Liver (tissue), 7 donors: ENCODE measurements at regions not wholly inside any gene's neighbourhood (a gene's known extent, or its start where the extent isn't known, plus 50 kb on each side); places are given as distances from the start of the nearest gene placed in this dataset.

Experiments
- DNase-seq: peaks from one replicate; pipeline ENCODE4 v3.0.0-alpha.2; 2017; ENCODE audit warnings: low spot score
- H3K27ac ChIP-seq, 2 donors: one replicate each; pipeline ENCODE4 v1.7.0; 2013; ENCODE audit warnings: inconsistent platforms in 2 of 2, low read length in 2 of 2, control low read depth in 1 of 2, low read depth in 1 of 2, mild to moderate bottlenecking in 1 of 2
- H3K27me3 ChIP-seq, 4 donors: one replicate each; pipeline versions ENCODE4 v1.6.1 to v1.7.0; 2013; ENCODE audit warnings: low read length in 3 of 4, inconsistent platforms in 1 of 4, mild to moderate bottlenecking in 1 of 4, moderate library complexity in 1 of 4; ENCODE audit not compliant: control insufficient read depth in 4 of 4, insufficient read depth in 4 of 4
- H3K36me3 ChIP-seq, 4 donors: one replicate each; pipeline versions ENCODE4 v1.6.1 to v1.7.0; 2013; ENCODE audit warnings: low read length in 3 of 4, mild to moderate bottlenecking in 3 of 4, low read depth in 1 of 4, moderate library complexity in 1 of 4; ENCODE audit not compliant: control insufficient read depth in 4 of 4, insufficient read depth in 3 of 4
- H3K4me1 ChIP-seq, 4 donors: one replicate each; pipeline versions ENCODE4 v1.6.1 to v1.7.0; 2013; ENCODE audit warnings: low read length in 3 of 4, mild to moderate bottlenecking in 3 of 4, moderate library complexity in 1 of 4; ENCODE audit not compliant: control insufficient read depth in 4 of 4, insufficient read depth in 4 of 4
- H3K4me3 ChIP-seq, 3 donors: one replicate each; pipeline versions ENCODE4 v1.6.1 to v1.7.0; 2013; ENCODE audit warnings: low read length in 3 of 3, control low read depth in 1 of 3, low read depth in 1 of 3, mild to moderate bottlenecking in 1 of 3
- H3K9ac ChIP-seq, 2 donors: one replicate each; pipeline ENCODE4 v1.7.0; 2013; ENCODE audit warnings: low read length in 2 of 2, mild to moderate bottlenecking in 2 of 2, moderate library complexity in 2 of 2, control low read depth in 1 of 2, low read depth in 1 of 2
- H3K9me3 ChIP-seq, 4 donors: one replicate each; pipeline versions ENCODE4 v1.6.1 to v1.7.0; 2013; ENCODE audit warnings: low read length in 3 of 4; ENCODE audit not compliant: control insufficient read depth in 4 of 4
- FOXA1 ChIP-seq: IDR thresholded peaks from 2 replicates; pipeline ENCODE4 v1.6.1; 2016; ENCODE audit warnings: antibody characterized with exemption
- FOXA2 ChIP-seq: IDR thresholded peaks from 2 replicates; pipeline ENCODE4 v1.6.1; 2016; ENCODE audit warnings: antibody characterized with exemption
- GABPA ChIP-seq, 2 donors: IDR thresholded peaks in 1 of 2; conservative IDR thresholded peaks in 1 of 2; 2 replicates each; pipeline ENCODE4 v1.6.1; 2016; ENCODE audit warnings: antibody characterized with exemption in 2 of 2, mild to moderate bottlenecking in 1 of 2, moderate library complexity in 1 of 2
- HNF4G ChIP-seq: IDR thresholded peaks from 2 replicates; pipeline ENCODE4 v1.6.1; 2016; ENCODE audit warnings: antibody characterized with exemption
- NR2F2 ChIP-seq: IDR thresholded peaks from 2 replicates; pipeline ENCODE4 v1.6.1; 2016; ENCODE audit warnings: antibody characterized with exemption
- RAD21 ChIP-seq, 2 donors: IDR thresholded peaks; 2 replicates each; pipeline ENCODE4 v1.6.1; 2016; ENCODE audit warnings: antibody characterized with exemption in 2 of 2, mild to moderate bottlenecking in 2 of 2
- RXRA ChIP-seq, 2 donors: IDR thresholded peaks; 2 replicates each; pipeline ENCODE4 v1.6.1; 2017 to 2018; ENCODE audit warnings: antibody characterized with exemption in 2 of 2, mild to moderate bottlenecking in 1 of 2
- SP1 ChIP-seq: IDR thresholded peaks from 2 replicates; pipeline ENCODE4 v1.6.1; 2018; ENCODE audit warnings: antibody characterized with exemption, mild to moderate bottlenecking
- TAF1 ChIP-seq: conservative IDR thresholded peaks from 2 replicates; pipeline ENCODE4 v1.6.1; 2016; ENCODE audit warnings: antibody characterized with exemption, mild to moderate bottlenecking
- ZBTB33 ChIP-seq: IDR thresholded peaks from 2 replicates; pipeline ENCODE4 v1.6.1; 2016; ENCODE audit warnings: antibody characterized with exemption
- WGBS: extraction: QIAGEN DNeasy Blood & Tissue Kit; methylation state at CpG from one replicate; pipeline ENCODE4 v1.1.7; 2013; 5-methylcytosine and 5-hydroxymethylcytosine counted together
- TF ChIP-seq, protein P1 (sequence below): IDR thresholded peaks from 2 replicates; pipeline ENCODE4 v1.6.1; 2016; ENCODE audit warnings: antibody characterized with exemption
- TF ChIP-seq, protein P2 (sequence below): IDR thresholded peaks from 2 replicates; pipeline ENCODE4 v1.6.1; 2016; ENCODE audit warnings: antibody characterized with exemption
- donor health status: healthy.
- donor health status: healthy.
- donor health status: healthy.
- donor health status: healthy.

- WGBS, result 73% methylated on average over 5 of the region's 5 CpGs
- no peak overlapping the region for H3K27ac ChIP-seq
- DNase-seq, result no peak
- no peak overlapping the region for H3K9ac ChIP-seq
- H3K27me3 ChIP-seq, result no peaks in the 10 kb centered on the region
- no peaks in the 10 kb centered on the region for H3K4me1 ChIP-seq
- no peak overlapping the region for H3K4me3 ChIP-seq
- H3K36me3 ChIP-seq, result no peaks in the 10 kb centered on the region
- no peaks in the 10 kb centered on the region for H3K9me3 ChIP-seq
- no peak for TF ChIP-seq GABPA (IDR thresholded peaks at IDR 0.05 in 1 of 2, conservative IDR thresholded peaks at IDR 0.05 in 1 of 2)
- TF ChIP-seq, protein P1, sequence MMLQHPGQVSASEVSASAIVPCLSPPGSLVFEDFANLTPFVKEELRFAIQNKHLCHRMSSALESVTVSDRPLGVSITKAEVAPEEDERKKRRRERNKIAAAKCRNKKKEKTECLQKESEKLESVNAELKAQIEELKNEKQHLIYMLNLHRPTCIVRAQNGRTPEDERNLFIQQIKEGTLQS, result no peak
- no peak for TF ChIP-seq NR2F2
- TF ChIP-seq RAD21 (IDR thresholded peaks at IDR 0.05), result no peak
- TF ChIP-seq RXRA (IDR thresholded peaks at IDR 0.05), result no peak
- no peak for TF ChIP-seq TAF1
- TF ChIP-seq, protein P2, sequence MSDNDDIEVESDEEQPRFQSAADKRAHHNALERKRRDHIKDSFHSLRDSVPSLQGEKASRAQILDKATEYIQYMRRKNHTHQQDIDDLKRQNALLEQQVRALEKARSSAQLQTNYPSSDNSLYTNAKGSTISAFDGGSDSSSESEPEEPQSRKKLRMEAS, result no peak
- TF ChIP-seq ZBTB33, result no peak
- no peak for TF ChIP-seq SP1
- no peak for TF ChIP-seq HNF4G
- no peak for TF ChIP-seq FOXA2
Measured at GRCh38 chrX:27008486-27008885, 454.7 kb downstream of the PPP4R3C start.

DNA sequence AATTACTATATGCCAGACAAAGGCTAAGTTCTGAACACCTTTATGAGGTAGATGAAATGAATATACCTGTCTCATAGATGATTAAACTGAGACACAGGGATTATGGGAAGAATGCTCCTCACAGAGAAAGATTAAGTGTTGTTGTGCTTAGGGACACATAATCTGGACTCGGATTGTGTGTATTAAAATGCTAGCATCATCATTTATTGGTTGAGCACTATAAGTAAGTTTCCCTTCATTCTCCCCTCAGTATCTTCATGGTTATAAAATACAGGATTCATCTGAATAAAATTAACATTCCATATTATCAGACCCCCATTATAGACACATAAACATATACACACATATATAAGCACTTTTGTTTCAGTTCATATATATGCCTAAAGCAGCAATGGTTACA, 463.5 kb downstream of the PPP4R3C start:
- Histone ChIP-seq H3K4me3 (no peak overlapping the region), H3K9ac (no peak overlapping the region), H3K27ac (no peak overlapping the region), H3K9me3 (no peaks in the 10 kb centered on the region), H3K4me1 (no peaks in the 10 kb centered on the region), H3K36me3 (no peaks in the 10 kb centered on the region), H3K27me3 (no peaks in the 10 kb centered on the region)
- 63% methylated on average over 1 of the region's 1 CpG for WGBS
- DNase-seq, result no peak
- TF ChIP-seq FOXA1, result no peak
- no peak for TF ChIP-seq SP1

DNA sequence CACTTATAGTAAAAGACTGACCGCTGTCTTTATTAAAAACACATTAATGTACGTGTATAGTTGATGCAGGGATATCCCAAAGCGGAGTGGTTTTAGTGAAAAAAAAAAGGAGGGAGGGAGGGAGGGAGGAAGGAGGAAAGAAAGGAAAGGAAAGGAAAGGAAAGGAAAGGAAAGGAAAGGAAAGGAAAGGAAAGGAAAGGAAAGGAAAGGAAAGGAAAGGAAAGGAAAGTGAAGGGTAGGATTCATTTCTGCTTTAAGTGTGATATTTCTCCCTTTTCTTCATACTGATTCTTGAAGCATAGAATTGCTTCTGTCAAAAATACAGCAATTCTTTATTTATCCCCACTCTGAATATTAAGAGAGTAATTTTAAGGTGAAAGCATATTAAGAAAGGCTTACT, 504.9 kb downstream of the PPP4R3C start:
- H3K4me1 ChIP-seq, result no peaks in the 10 kb centered on the region
- no peaks in the 10 kb centered on the region for H3K9me3 ChIP-seq
- 72% methylated on average over 3 of the region's 3 CpGs for WGBS
- H3K9ac ChIP-seq, result no peak overlapping the region
- no peaks in the 10 kb centered on the region for H3K36me3 ChIP-seq
- no peak for TF ChIP-seq ZBTB33
- no peak for TF ChIP-seq FOXA2
- no peak for TF ChIP-seq SP1
- no peak overlapping the region for H3K27ac ChIP-seq
- H3K4me3 ChIP-seq, result no peak overlapping the region
- DNase-seq, result no peak
- peaks cover 0 to 4% (median 0%) of the 10 kb centered on the region in 4 donors for H3K27me3 ChIP-seq
